Epithelial cell of prostate (primary cell): ENCODE measurements at regions not wholly inside any gene's neighbourhood (a gene's known extent, or its start where the extent isn't known, plus 50 kb on each side); places are given as distances from the start of the nearest gene placed in this dataset.
A peak's percentile ranks its signal among the peaks of the same experiment; 100 is the strongest.
"Not testable (repeated sequence)": the region's sequence is repeated elsewhere in the genome, so short reads cannot be mapped to it uniquely, and the experiment has no call there.

ENCODE experiments used
- DNase-seq: peaks from one replicate; pipeline ENCODE4 v3.0.0-alpha.2; 2011; ENCODE audit warnings: low read depth, low spot score
- H3K27ac ChIP-seq: fragments of 450-650 bp; 2 replicates; pipeline ENCODE4 v1.5.1; 2017; ENCODE audit warnings: mild to moderate bottlenecking

- DNase-seq, result no peak
- no peak overlapping the region for H3K27ac ChIP-seq
Measured at GRCh38 chrY:16101815-16102214, 1577.5 kb downstream of the NLGN4Y start.

GRCh38 chrY:16106613-16107012 is 1582.3 kb downstream of the NLGN4Y start:
- no peak overlapping the region for H3K27ac ChIP-seq
- no peak for DNase-seq

DNA sequence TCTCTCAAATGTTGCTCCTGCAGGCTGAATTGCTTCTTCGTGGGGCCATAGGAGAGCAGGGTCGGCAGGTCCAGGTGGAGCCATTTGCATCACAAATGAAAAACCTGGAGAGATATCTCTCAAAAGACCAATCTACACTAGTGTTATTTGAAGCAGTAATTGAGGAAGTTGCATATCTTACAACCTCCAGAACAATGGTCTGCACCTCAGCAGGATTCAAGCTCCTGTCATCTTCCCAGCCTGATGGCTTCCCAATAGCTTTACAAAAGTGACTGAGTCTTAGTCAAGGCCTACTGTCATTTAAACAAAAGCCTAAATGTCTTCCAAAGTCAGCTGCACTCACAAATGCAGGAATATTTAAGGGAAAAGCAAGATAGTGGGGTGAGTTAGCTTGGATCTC is 1584.5 kb downstream of the NLGN4Y start:
- H3K27ac ChIP-seq, result no peak overlapping the region
- no peak for DNase-seq

DNA sequence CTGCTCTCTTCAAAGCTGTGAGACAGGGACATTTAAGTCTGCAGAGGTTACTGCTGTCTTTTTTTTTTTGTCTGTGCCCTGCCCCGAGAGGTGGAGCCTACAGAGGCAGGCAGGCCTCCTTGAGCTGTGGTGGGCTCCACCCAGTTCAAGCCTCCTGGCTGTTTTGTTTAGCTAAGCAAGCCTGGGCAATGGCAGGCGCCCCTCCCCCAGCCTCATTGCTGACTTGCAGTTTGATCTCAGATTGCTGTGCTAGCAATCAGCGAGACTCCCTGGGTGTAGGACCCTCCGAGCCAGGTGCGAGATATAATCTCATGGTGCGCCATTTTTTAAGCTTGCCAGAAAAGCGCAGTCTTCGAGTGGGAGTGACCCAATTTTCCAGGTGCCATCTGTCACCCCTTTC is 1595.8 kb downstream of the NLGN4Y start:
- not testable (repeated sequence) for DNase-seq, H3K27ac ChIP-seq

GRCh38 chrY:16121988-16122387 is 1597.7 kb downstream of the NLGN4Y start:
- no peak overlapping the region for H3K27ac ChIP-seq
- DNase-seq, result no peak

GRCh38 chrY:16124630-16125317 is 1600.4 kb downstream of the NLGN4Y start:
- no peak overlapping the region for H3K27ac ChIP-seq
- no peak for DNase-seq

- no peak for DNase-seq
- H3K27ac ChIP-seq, result no peak overlapping the region
Measured at GRCh38 chrY:16136581-16137298, 1612.4 kb downstream of the NLGN4Y start.

GRCh38 chrY:16157801-16158200 is 1633.5 kb downstream of the NLGN4Y start:
- H3K27ac ChIP-seq, result no peak overlapping the region
- DNase-seq, result no peak

GRCh38 chrY:16175740-16176139 is 1651.4 kb downstream of the NLGN4Y start:
- not testable (repeated sequence) for DNase-seq, H3K27ac ChIP-seq

GRCh38 chrY:16205482-16205881 is 1674.5 kb downstream of the CDY2B start:
- not testable (repeated sequence) for DNase-seq, H3K27ac ChIP-seq

GRCh38 chrY:16243322-16243721 is 1636.7 kb downstream of the CDY2B start:
- not testable (repeated sequence) for H3K27ac ChIP-seq, DNase-seq

DNA sequence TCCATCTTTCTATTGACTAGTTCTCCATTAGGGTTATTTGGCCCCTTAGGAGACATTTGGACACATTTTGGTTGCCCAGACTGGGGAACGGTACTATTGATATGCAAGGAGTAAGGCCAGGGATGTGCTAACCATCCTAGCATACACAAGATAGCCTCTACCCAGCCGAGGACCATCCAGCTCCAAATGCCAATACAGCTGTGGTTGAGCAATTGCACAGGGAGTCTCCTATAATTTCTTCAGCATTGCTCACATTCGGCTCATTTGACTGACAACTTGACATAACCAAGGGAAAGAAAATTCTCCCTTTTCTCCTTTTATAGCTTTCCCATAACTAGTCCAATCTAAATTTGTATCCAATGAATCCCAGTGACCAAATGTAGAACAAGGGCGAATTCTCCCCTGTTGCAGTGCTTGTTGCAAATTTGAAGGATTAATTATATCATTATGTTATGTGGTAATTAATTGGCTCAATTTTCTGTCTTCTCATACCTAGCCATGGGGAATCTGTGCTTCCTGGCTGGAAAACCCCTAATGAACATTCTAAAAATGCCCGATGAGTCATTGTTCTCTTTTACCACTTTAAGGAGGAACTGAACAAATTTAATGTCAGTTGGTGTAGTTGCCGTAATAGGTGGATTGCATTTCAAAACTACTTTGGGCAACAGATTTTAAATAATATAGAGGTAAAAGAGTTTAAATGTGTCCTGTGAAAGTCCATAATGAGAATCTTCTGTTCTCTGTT is 1625.3 kb downstream of the CDY2B start:
- DNase-seq, result not testable (repeated sequence)
- H3K27ac ChIP-seq, result peak overlapping the region; percentile 48

- H3K27ac ChIP-seq, DNase-seq: not testable (repeated sequence)
Measured at GRCh38 chrY:16255778-16256177, 1624.2 kb downstream of the CDY2B start.
